KBM-7 (cell line): ENCODE measurements at regions not wholly inside any gene's neighbourhood (a gene's known extent, or its start where the extent isn't known, plus 50 kb on each side); places are given as distances from the start of the nearest gene placed in this dataset.
"Not testable (repeated sequence)": the region's sequence is repeated elsewhere in the genome, so short reads cannot be mapped to it uniquely, and the experiment has no call there.

Experiments
- DNase-seq: peaks from one replicate; pipeline ENCODE4 v3.0.0-alpha.2; 2015
- in situ Hi-C: fragments of 300-500 bp; cut with MboI; formaldehyde crosslinking; loops from 2 replicates; pipeline ENCODE4 v1.14.3; 2020; ENCODE audit warnings: low sequenced_read_pairs, low pct_unique_long_range_greater_than_20kb, mixed read lengths

GRCh38 chr1:199218533-199218932 lies 579.7 kb downstream of the PTPRC start:
- in situ Hi-C loops, result no loop called here

GRCh38 chr1:199220031-199220430 lies 581.2 kb downstream of the PTPRC start:
- DNase-seq, result no peak
- in situ Hi-C loops, result no loop called here

More at GRCh38 chr1:199218533-199218932, 579.7 kb downstream of the PTPRC start:
- DNase-seq, result no peak

GRCh38 chr1:199221371-199222150 lies 582.7 kb downstream of the PTPRC start:
- DNase-seq, result no peak
- in situ Hi-C loops, result no loop called here

- in situ Hi-C loops, result no loop called here
- no peak for DNase-seq
Measured at GRCh38 chr1:199223936-199224335, 585.1 kb downstream of the PTPRC start.

- no peak for DNase-seq
- in situ Hi-C loops, result no loop called here
Measured at GRCh38 chr1:199226163-199226562, 587.3 kb downstream of the PTPRC start.

GRCh38 chr1:199242147-199242546 lies 603.3 kb downstream of the PTPRC start:
- in situ Hi-C loops, result no loop called here
- DNase-seq, result peak; percentile 87

GRCh38 chr1:199242601-199243000 lies 603.8 kb downstream of the PTPRC start:
- in situ Hi-C loops, result no loop called here
- no peak for DNase-seq

- in situ Hi-C loops, result no loop called here
- DNase-seq, result peak; percentile 91
Measured at GRCh38 chr1:199243423-199244061, 604.7 kb downstream of the PTPRC start.

GRCh38 chr1:199245946-199246345 lies 607.1 kb downstream of the PTPRC start:
- in situ Hi-C loops, result no loop called here
- no peak for DNase-seq

GRCh38 chr1:199246716-199247115 lies 607.9 kb downstream of the PTPRC start:
- DNase-seq, result no peak

GRCh38 chr1:199247891-199248290 lies 609.1 kb downstream of the PTPRC start:
- in situ Hi-C loops, result no loop called here
- DNase-seq, result no peak

More at GRCh38 chr1:199246716-199247115, 607.9 kb downstream of the PTPRC start:
- in situ Hi-C loops, result no loop called here

GRCh38 chr1:199254040-199254439 lies 615.2 kb downstream of the PTPRC start:
- in situ Hi-C loops, DNase-seq: not testable (repeated sequence)

- no peak for DNase-seq
- in situ Hi-C loops, result no loop called here
Measured at GRCh38 chr1:199261328-199261727, 622.5 kb downstream of the PTPRC start.

- DNase-seq, result no peak
- in situ Hi-C loops, result no loop called here
Measured at GRCh38 chr1:199264283-199264682, 625.4 kb downstream of the PTPRC start.

- DNase-seq, result no peak
- in situ Hi-C loops, result no loop called here
Measured at GRCh38 chr1:199264911-199265310, 626.1 kb downstream of the PTPRC start.

GRCh38 chr1:199265319-199265718 lies 626.5 kb downstream of the PTPRC start:
- in situ Hi-C loops, result no loop called here
- no peak for DNase-seq

GRCh38 chr1:199269241-199269640 lies 630.4 kb downstream of the PTPRC start:
- in situ Hi-C loops, result no loop called here
- DNase-seq, result no peak

- in situ Hi-C loops, result no loop called here
- no peak for DNase-seq
Measured at GRCh38 chr1:199272139-199272544, 633.3 kb downstream of the PTPRC start.

GRCh38 chr1:199272628-199273086 lies 633.8 kb downstream of the PTPRC start:
- no peak for DNase-seq
- in situ Hi-C loops, result no loop called here

GRCh38 chr1:199273837-199274379 lies 635.1 kb downstream of the PTPRC start:
- DNase-seq, result no peak
- in situ Hi-C loops, result no loop called here
